DND-41 (cell line): ENCODE measurements at regions not wholly inside any gene's neighbourhood (a gene's known extent, or its start where the extent isn't known, plus 50 kb on each side); places are given as distances from the start of the nearest gene placed in this dataset.
"Not testable (repeated sequence)": the region's sequence is repeated elsewhere in the genome, so short reads cannot be mapped to it uniquely, and the experiment has no call there.

Experiments
- CTCF ChIP-seq: IDR thresholded peaks from 2 replicates; pipeline ENCODE4 v1.5.1; 2012; ENCODE audit warnings: borderline replicate concordance, low read length, moderate library complexity, mild to moderate bottlenecking; ENCODE audit not compliant: poor library complexity, severe bottlenecking; ENCODE audit errors: extremely low read depth
- EZH2 ChIP-seq: IDR thresholded peaks from 3 replicates; pipeline ENCODE4 v1.6.1; 2012; ENCODE audit warnings: borderline replicate concordance, low read depth, mild to moderate bottlenecking, moderate library complexity, low read length, inconsistent platforms; ENCODE audit not compliant: severe bottlenecking

DNA sequence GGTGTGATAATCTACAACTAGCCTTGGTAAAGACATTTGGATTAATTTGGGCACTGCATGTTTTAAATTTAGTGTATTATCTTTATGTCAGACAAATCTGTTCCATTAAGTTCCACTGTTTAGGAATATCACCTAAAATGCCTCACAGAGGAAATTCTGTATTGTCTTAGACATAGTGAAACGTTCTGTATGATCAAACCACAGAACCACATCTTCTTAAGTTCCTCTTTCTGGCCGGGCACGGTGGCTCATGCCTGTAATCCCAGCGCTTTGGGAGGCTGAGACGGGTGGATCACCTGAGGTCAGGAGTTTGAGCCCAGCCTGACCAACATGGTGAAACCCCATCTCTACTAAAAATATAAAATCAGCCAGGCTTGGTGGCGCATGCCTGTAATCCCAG lies 475.3 kb upstream of the CCDC179 start:
- not testable (repeated sequence) for TF ChIP-seq CTCF, EZH2
